GM19239 (cell line): ENCODE measurements at regions not wholly inside any gene's neighbourhood (a gene's known extent, or its start where the extent isn't known, plus 50 kb on each side); places are given as distances from the start of the nearest gene placed in this dataset.
"Not testable (repeated sequence)": the region's sequence is repeated elsewhere in the genome, so short reads cannot be mapped to it uniquely, and the experiment has no call there.

Experiments used
- DNase-seq: peaks from one replicate; pipeline ENCODE4 v3.0.0; 2011; ENCODE audit warnings: low spot score; ENCODE audit not compliant: insufficient read length
- FAIRE-seq: peaks from 2 replicates; lab custom pipeline; 2011; peaks lifted over from hg19 to GRCh38; lab: Jason Lieb, UNC

GRCh38 chr16:62889097-62889496, 852.9 kb upstream of the CDH8 start:
- DNase-seq (no peak), FAIRE-seq (no peak)

GRCh38 chr16:62883509-62883908, 847.3 kb upstream of the CDH8 start:
- FAIRE-seq (no peak), DNase-seq (no peak)

- FAIRE-seq (no peak), DNase-seq (no peak)
Observed at GRCh38 chr16:62882552-62883221, 846.4 kb upstream of the CDH8 start.

- FAIRE-seq (no peak), DNase-seq (no peak)
Observed at GRCh38 chr16:62876133-62876532, 839.9 kb upstream of the CDH8 start.

- no peak for FAIRE-seq
- no peak for DNase-seq
Observed at GRCh38 chr16:62872339-62872738, 836.1 kb upstream of the CDH8 start.

- no peak for DNase-seq
- no peak for FAIRE-seq
Observed at GRCh38 chr16:62870554-62870953, 834.3 kb upstream of the CDH8 start.

GRCh38 chr16:62869837-62870236, 833.6 kb upstream of the CDH8 start:
- DNase-seq (no peak), FAIRE-seq (no peak)

GRCh38 chr16:62863139-62863538, 826.9 kb upstream of the CDH8 start:
- DNase-seq (no peak), FAIRE-seq (no peak)

GRCh38 chr16:62853887-62854286, 817.6 kb upstream of the CDH8 start:
- DNase-seq = no peak
- FAIRE-seq = no peak

- DNase-seq (no peak), FAIRE-seq (no peak)
Observed at GRCh38 chr16:62846399-62847057, 810.3 kb upstream of the CDH8 start.

- no peak for DNase-seq
- no peak for FAIRE-seq
Observed at GRCh38 chr16:62832214-62832613, 796.0 kb upstream of the CDH8 start.

- no peak for FAIRE-seq
- DNase-seq = no peak
Observed at GRCh38 chr16:62831235-62831850, 795.1 kb upstream of the CDH8 start.

GRCh38 chr16:62829607-62830006, 793.4 kb upstream of the CDH8 start:
- no peak for FAIRE-seq
- DNase-seq = no peak

GRCh38 chr16:62829084-62829483, 792.8 kb upstream of the CDH8 start:
- FAIRE-seq = no peak

GRCh38 chr16:62821824-62822223, 785.6 kb upstream of the CDH8 start:
- DNase-seq (no peak), FAIRE-seq (no peak)

More at GRCh38 chr16:62829084-62829483, 792.8 kb upstream of the CDH8 start:
- DNase-seq = no peak

GRCh38 chr16:62816971-62817519, 780.8 kb upstream of the CDH8 start:
- DNase-seq = no peak
- FAIRE-seq = no peak

- FAIRE-seq = no peak
Observed at GRCh38 chr16:62814891-62815290, 778.7 kb upstream of the CDH8 start.

GRCh38 chr16:62805221-62805857, 769.1 kb upstream of the CDH8 start:
- FAIRE-seq = no peak
- DNase-seq = no peak

More at GRCh38 chr16:62814891-62815290, 778.7 kb upstream of the CDH8 start:
- DNase-seq = no peak

GRCh38 chr16:62794724-62795123, 758.5 kb upstream of the CDH8 start:
- no peak for DNase-seq
- no peak for FAIRE-seq

- DNase-seq, FAIRE-seq: not testable (repeated sequence)
Observed at GRCh38 chr16:62780081-62780480, 743.8 kb upstream of the CDH8 start.

- DNase-seq (no peak), FAIRE-seq (no peak)
Observed at GRCh38 chr16:62764572-62764971, 728.3 kb upstream of the CDH8 start.
